Transverse colon (tissue), 4 donors: ENCODE measurements at regions not wholly inside any gene's neighbourhood (a gene's known extent, or its start where the extent isn't known, plus 50 kb on each side); places are given as distances from the start of the nearest gene placed in this dataset.

Experiments
- DNase-seq: peaks from one replicate; pipeline ENCODE4 v3.0.0-alpha.2; 2019
- H3K27ac ChIP-seq, 4 donors: fragments of 200-600 bp; sonication (generic); 2 replicates each; pipeline ENCODE4 v1.5.1; 2016 to 2018; ENCODE audit warnings: inconsistent platforms in 4 of 4
- H3K27me3 ChIP-seq: fragments of 200-600 bp; sonication (generic); 2 replicates; pipeline ENCODE4 v1.5.1; 2017; ENCODE audit warnings: inconsistent platforms
- H3K36me3 ChIP-seq, 4 donors: fragments of 200-600 bp; sonication (generic); 2 replicates each; pipeline ENCODE4 v1.5.1; 2017 to 2019; ENCODE audit warnings: inconsistent platforms in 4 of 4
- H3K4me1 ChIP-seq, 4 donors: fragments of 200-600 bp; sonication (generic); 2 replicates each; pipeline ENCODE4 v1.5.1; 2017 to 2020; ENCODE audit warnings: inconsistent platforms in 4 of 4
- H3K4me3 ChIP-seq, 4 donors: fragments of 200-600 bp; sonication (generic); 1 replicate in 1 of 4; 2 replicates in 3 of 4; pipeline versions ENCODE4 v1.5.1 to v1.6.1; 2017 to 2019; ENCODE audit warnings: inconsistent platforms in 4 of 4
- H3K9me3 ChIP-seq, 2 donors: fragments of 200-600 bp; sonication (generic); 2 replicates each; pipeline ENCODE4 v1.5.1; 2017 to 2019; ENCODE audit warnings: inconsistent platforms in 2 of 2
- CTCF ChIP-seq, 5 experiments: fragments of 200-600 bp in 3 of 5; fragments of 450-650 bp in 2 of 5; sonication (generic) in 3 of 5; IDR thresholded peaks; 1 replicate in 2 of 5; 2 replicates in 3 of 5; pipeline ENCODE4 v1.5.1; 2016 to 2017; ENCODE audit warnings: antibody characterized with exemption in 5 of 5, inconsistent platforms in 3 of 5, mild to moderate bottlenecking in 2 of 5, moderate library complexity in 1 of 5
- EP300 ChIP-seq: sonication (generic); formaldehyde crosslinking; IDR thresholded peaks from one replicate; pipeline ENCODE4 v1.6.1; 2017; ENCODE audit warnings: antibody characterized with exemption, low read depth
- POLR2A ChIP-seq: fragments of 450-650 bp; IDR thresholded peaks from one replicate; pipeline ENCODE4 v1.6.1; 2016; ENCODE audit warnings: antibody characterized with exemption, mild to moderate bottlenecking, moderate library complexity
- POLR2AphosphoS5 ChIP-seq, 3 donors: sonication (generic); formaldehyde crosslinking; IDR thresholded peaks; one replicate each; pipeline ENCODE4 v1.6.1; 2016; ENCODE audit warnings: antibody characterized with exemption in 3 of 3
- WGBS, 2 donors: methylation state at CpG; one replicate each; pipeline ENCODE4 v1.1.5; 2018; ENCODE audit warnings: low coverage in 1 of 2; 5-methylcytosine and 5-hydroxymethylcytosine counted together
- in situ Hi-C, 4 donors: fragments of 200-750 bp; cut with MboI; loops; one replicate each; pipeline versions ENCODE4 v1.15.0 to v1.15.1; 2017; ENCODE audit warnings: low sequenced_read_pairs in 3 of 4, low pct_ligation_motif_present in 1 of 4, low pct_unique_long_range_greater_than_20kb in 1 of 4
- intact Hi-C: fragments of 100-400 bp; cut with DNase I; formaldehyde crosslinking; loops from one replicate; pipeline ENCODE4 v1.15.1; 2023; ENCODE audit warnings: low total_unique reads

DNA sequence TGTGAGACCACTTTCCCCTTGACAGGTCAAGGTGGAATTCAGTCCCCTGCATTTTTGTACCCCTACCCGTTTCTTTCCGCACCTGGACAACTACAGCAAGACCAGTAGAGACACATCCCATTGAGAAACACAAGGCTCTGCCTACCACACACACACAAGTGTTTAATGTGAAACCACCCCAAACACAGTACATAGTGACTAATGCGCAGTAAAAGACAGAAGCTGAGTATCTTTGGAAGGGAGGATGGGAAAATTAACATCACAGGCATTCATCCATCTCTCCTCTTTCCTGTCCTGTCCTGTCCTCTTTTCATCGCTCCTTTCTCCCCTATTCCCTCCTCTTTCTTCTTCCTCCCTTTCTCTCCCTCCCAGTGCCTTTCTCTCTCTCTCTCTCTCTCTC lies 64.8 kb downstream of the SCN11A start:
- peaks cover 4% of the 10 kb centered on the region for H3K27me3 ChIP-seq
- in situ Hi-C loops = no loop called here
- no peak overlapping the region for H3K27ac ChIP-seq
- intact Hi-C loops = no loop called here
- no peak for DNase-seq
- no peaks in the 10 kb centered on the region for H3K4me1 ChIP-seq
- no peak overlapping the region for H3K4me3 ChIP-seq
- 87 to 90% methylated on average over 3 to 4 of the region's 4 CpGs for WGBS, 2 donors
- no peaks in the 10 kb centered on the region for H3K36me3 ChIP-seq
- no peaks in the 10 kb centered on the region for H3K9me3 ChIP-seq
- TF ChIP-seq EP300 (no peak), CTCF (IDR thresholded peaks at IDR 0.05) (no peak), POLR2A (no peak), POLR2AphosphoS5 (IDR thresholded peaks at IDR 0.05) (no peak)

DNA sequence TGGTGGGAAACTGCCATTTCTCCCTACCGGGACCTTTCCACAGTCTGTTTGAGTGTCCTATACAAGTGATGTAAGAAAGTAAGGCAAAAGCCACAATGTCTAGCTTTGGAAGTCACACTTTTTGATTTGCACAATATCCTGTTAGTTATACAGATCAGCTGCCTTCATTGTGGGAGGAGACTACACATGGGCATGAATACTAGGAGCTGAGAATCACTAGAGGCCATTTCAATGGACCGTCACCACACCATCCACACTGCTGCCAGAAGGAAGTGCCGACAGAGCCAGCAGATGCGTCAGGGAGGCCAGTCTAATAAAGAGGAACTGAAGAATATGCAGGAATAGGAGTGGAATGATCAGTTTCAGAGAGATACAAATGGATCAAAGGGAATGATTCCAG lies 65.8 kb downstream of the SCN11A start:
- Histone ChIP-seq H3K4me1 (no peaks in the 10 kb centered on the region), H3K27ac (no peak overlapping the region), H3K36me3 (no peaks in the 10 kb centered on the region), H3K4me3 (no peak overlapping the region), H3K27me3 (peaks cover 4% of the 10 kb centered on the region), H3K9me3 (no peaks in the 10 kb centered on the region)
- TF ChIP-seq EP300 (no peak), CTCF (IDR thresholded peaks at IDR 0.05) (no peak), POLR2A (no peak), POLR2AphosphoS5 (IDR thresholded peaks at IDR 0.05) (no peak)
- WGBS, 2 donors = 70 to 73% methylated on average over 3 to 4 of the region's 4 CpGs
- in situ Hi-C loops (no loop called here), intact Hi-C loops (no loop called here)
- no peak for DNase-seq

DNA sequence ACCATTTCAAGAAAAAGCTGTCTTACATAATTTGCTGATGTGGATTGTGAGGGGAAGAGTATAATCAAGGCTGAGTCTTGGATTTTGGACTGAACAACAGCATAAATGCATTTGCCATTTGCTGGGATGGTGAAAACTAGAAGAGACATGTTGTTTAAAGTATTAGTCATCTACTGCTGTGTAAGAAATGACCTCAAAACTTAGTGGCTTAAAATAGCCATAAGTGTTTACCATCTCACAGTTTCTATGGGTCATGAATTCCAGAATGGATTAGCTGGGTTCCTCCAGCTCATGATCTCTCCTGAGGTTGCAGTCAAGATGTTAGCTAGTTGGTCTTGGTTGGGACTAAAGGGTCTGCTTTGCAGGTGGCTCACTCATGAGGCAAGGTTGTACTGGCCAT lies 66.2 kb downstream of the SCN11A start:
- Histone ChIP-seq H3K9me3 (no peaks in the 10 kb centered on the region), H3K36me3 (no peaks in the 10 kb centered on the region), H3K27me3 (peaks cover 4% of the 10 kb centered on the region), H3K4me3 (no peak overlapping the region), H3K4me1 (no peaks in the 10 kb centered on the region), H3K27ac (no peak overlapping the region)
- no peak for TF ChIP-seq CTCF (IDR thresholded peaks at IDR 0.05)
- no peak for TF ChIP-seq EP300
- no peak for TF ChIP-seq POLR2A
- no peak for TF ChIP-seq POLR2AphosphoS5 (IDR thresholded peaks at IDR 0.05)
- in situ Hi-C loops (no loop called here), intact Hi-C loops (no loop called here)
- no peak for DNase-seq

- no peak for DNase-seq
- Histone ChIP-seq H3K36me3 (no peaks in the 10 kb centered on the region), H3K4me3 (no peak overlapping the region), H3K4me1 (no peaks in the 10 kb centered on the region), H3K27me3 (peaks cover 4% of the 10 kb centered on the region), H3K27ac (no peak overlapping the region), H3K9me3 (no peaks in the 10 kb centered on the region)
- no peak for TF ChIP-seq CTCF (IDR thresholded peaks at IDR 0.05)
- no peak for TF ChIP-seq POLR2AphosphoS5 (IDR thresholded peaks at IDR 0.05)
- TF ChIP-seq EP300 = no peak
- no peak for TF ChIP-seq POLR2A
- intact Hi-C loops (no loop called here), in situ Hi-C loops (no loop called here)
- 81 to 88% methylated on average over 7 of the region's 7 CpGs for WGBS, 2 donors
Observed at GRCh38 chr3:38984731-38985130, 67.0 kb downstream of the SCN11A start.
